ENCODE measurements at regions not wholly inside any gene's neighbourhood (a gene's known extent, or its start where the extent isn't known, plus 50 kb on each side); places are given as distances from the start of the nearest gene placed in this dataset.

DNA sequence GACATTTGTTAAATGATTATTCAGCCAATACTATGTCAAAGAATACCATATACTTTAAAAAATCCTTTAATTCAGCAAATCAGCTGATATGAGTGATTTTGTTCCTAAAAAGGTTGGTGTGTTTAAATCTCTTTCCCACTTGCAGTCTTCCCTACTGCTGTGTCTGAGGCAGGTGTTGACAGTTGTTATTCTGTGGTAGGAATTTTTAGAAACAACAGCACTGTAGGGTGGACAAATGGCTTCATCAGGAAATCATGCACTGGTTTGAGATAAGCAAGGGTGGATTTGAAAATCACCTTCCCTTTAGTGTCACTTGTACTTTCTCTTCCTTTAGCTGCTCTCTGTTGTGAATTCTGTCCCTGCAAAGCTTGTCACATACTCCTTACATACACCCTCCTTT lies 213.7 kb upstream of the SGK1 start:
- TF ChIP-seq, protein P1, sequence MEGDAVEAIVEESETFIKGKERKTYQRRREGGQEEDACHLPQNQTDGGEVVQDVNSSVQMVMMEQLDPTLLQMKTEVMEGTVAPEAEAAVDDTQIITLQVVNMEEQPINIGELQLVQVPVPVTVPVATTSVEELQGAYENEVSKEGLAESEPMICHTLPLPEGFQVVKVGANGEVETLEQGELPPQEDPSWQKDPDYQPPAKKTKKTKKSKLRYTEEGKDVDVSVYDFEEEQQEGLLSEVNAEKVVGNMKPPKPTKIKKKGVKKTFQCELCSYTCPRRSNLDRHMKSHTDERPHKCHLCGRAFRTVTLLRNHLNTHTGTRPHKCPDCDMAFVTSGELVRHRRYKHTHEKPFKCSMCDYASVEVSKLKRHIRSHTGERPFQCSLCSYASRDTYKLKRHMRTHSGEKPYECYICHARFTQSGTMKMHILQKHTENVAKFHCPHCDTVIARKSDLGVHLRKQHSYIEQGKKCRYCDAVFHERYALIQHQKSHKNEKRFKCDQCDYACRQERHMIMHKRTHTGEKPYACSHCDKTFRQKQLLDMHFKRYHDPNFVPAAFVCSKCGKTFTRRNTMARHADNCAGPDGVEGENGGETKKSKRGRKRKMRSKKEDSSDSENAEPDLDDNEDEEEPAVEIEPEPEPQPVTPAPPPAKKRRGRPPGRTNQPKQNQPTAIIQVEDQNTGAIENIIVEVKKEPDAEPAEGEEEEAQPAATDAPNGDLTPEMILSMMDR (IDR thresholded peaks at IDR 0.05), result no peak
- TF ChIP-seq POLR2A (IDR thresholded peaks at IDR 0.05), result no peak
